ENCODE measurements at regions not wholly inside any gene's neighbourhood (a gene's known extent, or its start where the extent isn't known, plus 50 kb on each side); places are given as distances from the start of the nearest gene placed in this dataset.

DNA sequence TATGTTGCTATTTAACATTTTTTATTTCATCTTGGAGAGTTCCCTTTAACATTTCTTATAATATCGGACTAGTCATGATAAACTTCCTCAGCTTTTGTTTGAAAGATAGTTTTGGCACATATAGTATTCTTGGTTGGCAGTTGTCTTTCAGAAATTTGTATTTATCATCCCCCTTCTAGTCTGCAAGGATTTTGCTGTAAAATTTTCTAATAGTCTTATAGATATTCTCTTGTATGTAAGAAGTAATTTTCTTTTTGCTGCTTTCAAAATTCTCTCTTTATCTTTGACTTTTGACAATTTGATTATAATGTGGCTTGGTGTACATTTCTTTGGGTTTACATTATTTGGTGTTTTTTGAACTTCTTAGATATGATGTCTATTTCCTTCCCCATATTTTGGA is 116.0 kb upstream of the AVPR1A start:
- TF ChIP-seq, protein P1, sequence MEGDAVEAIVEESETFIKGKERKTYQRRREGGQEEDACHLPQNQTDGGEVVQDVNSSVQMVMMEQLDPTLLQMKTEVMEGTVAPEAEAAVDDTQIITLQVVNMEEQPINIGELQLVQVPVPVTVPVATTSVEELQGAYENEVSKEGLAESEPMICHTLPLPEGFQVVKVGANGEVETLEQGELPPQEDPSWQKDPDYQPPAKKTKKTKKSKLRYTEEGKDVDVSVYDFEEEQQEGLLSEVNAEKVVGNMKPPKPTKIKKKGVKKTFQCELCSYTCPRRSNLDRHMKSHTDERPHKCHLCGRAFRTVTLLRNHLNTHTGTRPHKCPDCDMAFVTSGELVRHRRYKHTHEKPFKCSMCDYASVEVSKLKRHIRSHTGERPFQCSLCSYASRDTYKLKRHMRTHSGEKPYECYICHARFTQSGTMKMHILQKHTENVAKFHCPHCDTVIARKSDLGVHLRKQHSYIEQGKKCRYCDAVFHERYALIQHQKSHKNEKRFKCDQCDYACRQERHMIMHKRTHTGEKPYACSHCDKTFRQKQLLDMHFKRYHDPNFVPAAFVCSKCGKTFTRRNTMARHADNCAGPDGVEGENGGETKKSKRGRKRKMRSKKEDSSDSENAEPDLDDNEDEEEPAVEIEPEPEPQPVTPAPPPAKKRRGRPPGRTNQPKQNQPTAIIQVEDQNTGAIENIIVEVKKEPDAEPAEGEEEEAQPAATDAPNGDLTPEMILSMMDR (IDR thresholded peaks at IDR 0.05), result no peak
- TF ChIP-seq EP300 (IDR thresholded peaks at IDR 0.05), result no peak
